ENCODE measurements at regions not wholly inside any gene's neighbourhood (a gene's known extent, or its start where the extent isn't known, plus 50 kb on each side); places are given as distances from the start of the nearest gene placed in this dataset.

DNA sequence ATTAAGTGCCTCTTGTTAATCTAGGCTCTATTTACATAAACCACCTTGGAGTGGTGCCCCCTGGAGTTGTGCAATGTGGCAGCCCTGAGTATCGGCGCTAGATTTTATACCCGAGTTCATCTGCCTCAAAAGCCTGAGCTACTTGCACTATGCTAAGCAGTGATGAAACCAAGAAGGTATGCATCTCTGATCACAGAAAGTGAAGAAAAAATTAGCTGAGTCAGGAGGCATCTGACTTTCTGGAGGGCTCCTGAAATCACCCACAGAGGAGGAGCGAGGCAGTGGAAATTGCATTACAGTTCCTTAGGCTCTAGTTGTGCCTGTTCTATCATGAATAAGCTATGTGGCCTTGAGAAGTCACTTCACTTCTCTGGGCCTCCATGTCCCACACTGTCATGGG lies 80.3 kb upstream of the PSMD7 start:
- Histone ChIP-seq H3K27me3 (ENCODE audit: insufficient read depth, low read length) (no peaks in the 10 kb centered on the region), H3K9me3 (ENCODE audit: control insufficient read depth in 1 of 2, low read length in 2 of 2) (no peaks in the 10 kb centered on the region), H3K4me1 (ENCODE audit: insufficient read depth, low read length) (no peaks in the 10 kb centered on the region), H3K27ac (ENCODE audit: low read depth, low read length) (no peak overlapping the region), H3K4me3 (ENCODE audit: low read length in 2 of 2) (no peak overlapping the region), H3K36me3 (ENCODE audit: insufficient read depth, low read length) (no peaks in the 10 kb centered on the region)
- Mint-ChIP-seq H3K36me3 (no peaks in the 10 kb centered on the region), H3K27me3 (peaks cover 5 to 10% of the 10 kb centered on the region in 2 donors), H3K4me3 (no peak overlapping the region), H3K4me1 (no peaks in the 10 kb centered on the region), H3K9me3 (no peaks in the 10 kb centered on the region), H3K27ac (no peak overlapping the region)
- ChIA-PET CTCF (ENCODE audit: partially characterized antibody) (no interaction called here), POLR2A (ENCODE audit: partially characterized antibody) (no interaction called here)
- intact Hi-C loops (cut with micrococcal nuclease), result no loop called here
- no peak for DNase-seq

DNA sequence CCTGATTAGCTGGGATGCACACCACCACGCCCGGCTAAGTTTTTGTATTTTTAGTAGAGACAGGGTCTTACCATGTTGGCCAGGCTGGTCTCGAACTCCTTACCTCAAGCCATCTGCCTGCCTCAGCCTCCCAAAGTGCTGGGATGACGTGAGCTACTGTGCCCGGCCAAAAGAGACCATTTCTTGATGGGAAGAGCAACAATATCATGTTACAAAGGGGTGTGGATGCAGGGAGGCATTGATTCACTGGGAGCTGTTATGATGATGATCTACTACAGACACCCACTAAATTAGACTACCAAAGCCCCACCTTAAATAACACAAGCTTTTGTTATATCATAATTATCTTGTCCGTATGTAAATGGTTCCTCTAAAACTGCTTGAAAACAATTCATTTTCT lies 81.4 kb upstream of the PSMD7 start:
- H3K4me1 Mint-ChIP-seq, result no peaks in the 10 kb centered on the region
- ChIA-PET CTCF (ENCODE audit: partially characterized antibody) (no interaction called here), POLR2A (ENCODE audit: partially characterized antibody) (no interaction called here)
- Histone ChIP-seq H3K27me3 (ENCODE audit: insufficient read depth, low read length) (no peaks in the 10 kb centered on the region), H3K36me3 (ENCODE audit: insufficient read depth, low read length) (no peaks in the 10 kb centered on the region), H3K4me3 (ENCODE audit: low read length in 2 of 2) (no peak overlapping the region), H3K4me1 (ENCODE audit: insufficient read depth, low read length) (no peaks in the 10 kb centered on the region), H3K9me3 (ENCODE audit: control insufficient read depth in 1 of 2, low read length in 2 of 2) (no peaks in the 10 kb centered on the region), H3K27ac (ENCODE audit: low read depth, low read length) (no peak overlapping the region)
- H3K9me3 Mint-ChIP-seq, result no peaks in the 10 kb centered on the region
- DNase-seq, result no peak
- peaks cover 5 to 10% of the 10 kb centered on the region in 2 donors for H3K27me3 Mint-ChIP-seq
- H3K36me3 Mint-ChIP-seq, result no peaks in the 10 kb centered on the region
- no peak overlapping the region for H3K4me3 Mint-ChIP-seq
- intact Hi-C loops (cut with micrococcal nuclease), result no loop called here
- H3K27ac Mint-ChIP-seq, result no peak overlapping the region

DNA sequence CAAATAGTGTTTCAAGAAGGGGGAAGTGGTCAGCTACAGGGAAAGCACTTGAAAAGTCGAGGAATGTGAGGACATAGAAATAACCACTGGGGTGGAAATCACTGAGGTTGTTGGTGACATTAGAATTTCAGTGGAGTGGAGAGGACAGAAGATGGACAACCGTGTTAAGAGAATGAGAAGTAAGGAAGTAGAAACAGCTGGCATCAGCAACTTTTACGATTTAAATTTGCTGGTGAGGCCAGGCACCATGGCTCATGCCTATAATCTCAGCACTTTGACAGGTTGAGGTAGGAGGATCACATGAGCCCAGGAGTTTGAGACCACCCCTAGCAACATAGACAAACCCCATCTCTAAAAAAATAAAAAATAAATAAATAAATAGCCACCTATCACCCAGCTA lies 83.2 kb upstream of the PSMD7 start:
- H3K4me3 ChIP-seq (ENCODE audit: low read length in 2 of 2), result no peak overlapping the region
- Mint-ChIP-seq H3K4me3 (no peak overlapping the region), H3K4me1 (no peaks in the 10 kb centered on the region), H3K36me3 (no peaks in the 10 kb centered on the region), H3K27me3 (peaks cover 6 to 10% of the 10 kb centered on the region in 2 donors), H3K9me3 (no peaks in the 10 kb centered on the region), H3K27ac (no peak overlapping the region)
- POLR2A ChIA-PET (ENCODE audit: partially characterized antibody), result no interaction called here
- CTCF ChIA-PET (ENCODE audit: partially characterized antibody), result no interaction called here
- intact Hi-C loops (cut with micrococcal nuclease), result no loop called here
- no peaks in the 10 kb centered on the region for H3K4me1 ChIP-seq (ENCODE audit: insufficient read depth, low read length)
- DNase-seq, result no peak
- no peak overlapping the region for H3K27ac ChIP-seq (ENCODE audit: low read depth, low read length)
- no peaks in the 10 kb centered on the region for H3K27me3 ChIP-seq (ENCODE audit: insufficient read depth, low read length)
- H3K36me3 ChIP-seq (ENCODE audit: insufficient read depth, low read length), result no peaks in the 10 kb centered on the region
- H3K9me3 ChIP-seq (ENCODE audit: control insufficient read depth in 1 of 2, low read length in 2 of 2), result no peaks in the 10 kb centered on the region

DNA sequence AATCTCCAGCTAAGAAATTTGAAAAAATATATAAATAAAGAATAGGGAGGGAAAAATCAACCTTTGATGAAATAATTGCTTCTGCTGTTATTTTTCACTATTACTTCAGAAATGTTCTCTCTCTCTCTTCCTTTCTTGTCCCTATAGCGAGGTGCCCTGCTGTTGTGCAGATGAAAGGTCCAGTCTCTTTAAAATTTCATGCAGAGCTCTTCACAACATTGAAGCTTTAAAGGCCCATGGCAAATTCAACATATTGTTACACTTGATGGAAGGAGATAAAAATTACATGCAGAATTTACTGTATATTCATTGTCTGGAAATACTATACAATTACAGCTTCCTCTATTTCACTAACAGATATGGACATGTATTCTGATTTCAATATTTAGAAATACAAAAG lies 86.4 kb upstream of the PSMD7 start:
- intact Hi-C loops (cut with micrococcal nuclease), result no loop called here
- Histone ChIP-seq H3K9me3 (ENCODE audit: control insufficient read depth in 1 of 2, low read length in 2 of 2) (no peaks in the 10 kb centered on the region), H3K27me3 (ENCODE audit: insufficient read depth, low read length) (no peaks in the 10 kb centered on the region), H3K4me3 (ENCODE audit: low read length in 2 of 2) (no peak overlapping the region), H3K27ac (ENCODE audit: low read depth, low read length) (no peak overlapping the region), H3K4me1 (ENCODE audit: insufficient read depth, low read length) (no peaks in the 10 kb centered on the region), H3K36me3 (ENCODE audit: insufficient read depth, low read length) (no peaks in the 10 kb centered on the region)
- Mint-ChIP-seq H3K27ac (no peak overlapping the region), H3K27me3 (peaks cover 6 to 10% of the 10 kb centered on the region in 2 donors), H3K9me3 (no peaks in the 10 kb centered on the region), H3K36me3 (no peaks in the 10 kb centered on the region), H3K4me1 (no peaks in the 10 kb centered on the region), H3K4me3 (no peak overlapping the region)
- POLR2A ChIA-PET (ENCODE audit: partially characterized antibody), result no interaction called here
- DNase-seq, result no peak
- CTCF ChIA-PET (ENCODE audit: partially characterized antibody), result no interaction called here

DNA sequence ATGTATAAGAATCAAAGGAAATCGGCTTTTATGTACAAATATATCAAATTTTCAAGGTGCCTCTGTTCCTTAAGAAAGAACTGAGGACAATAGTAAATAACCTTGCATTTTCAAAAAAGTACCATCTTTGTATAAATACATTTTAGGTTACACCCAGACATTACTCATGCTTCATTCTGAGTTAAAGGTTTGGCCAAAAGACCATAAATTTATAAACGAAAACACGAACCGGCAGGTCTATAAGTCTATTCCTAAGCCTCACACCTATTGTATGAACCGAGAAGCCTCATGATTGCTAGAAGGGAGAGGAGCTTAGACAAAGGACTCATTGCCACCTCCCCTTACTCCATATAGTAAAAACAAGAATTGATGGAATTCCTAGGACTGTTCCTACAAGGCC lies 94.6 kb upstream of the PSMD7 start:
- Mint-ChIP-seq H3K4me3 (no peak overlapping the region), H3K36me3 (no peaks in the 10 kb centered on the region), H3K27me3 (peaks cover 3 to 5% of the 10 kb centered on the region in 2 donors), H3K27ac (no peak overlapping the region), H3K4me1 (no peaks in the 10 kb centered on the region), H3K9me3 (peaks cover 0 to 5% (median 0%) of the 10 kb centered on the region in 8 donors)
- H3K36me3 ChIP-seq (ENCODE audit: insufficient read depth, low read length), result no peaks in the 10 kb centered on the region
- intact Hi-C loops (cut with micrococcal nuclease), result no loop called here
- H3K27ac ChIP-seq (ENCODE audit: low read depth, low read length), result no peak overlapping the region
- H3K27me3 ChIP-seq (ENCODE audit: insufficient read depth, low read length), result no peaks in the 10 kb centered on the region
- no peak for DNase-seq
- ChIA-PET CTCF (ENCODE audit: partially characterized antibody) (no interaction called here), POLR2A (ENCODE audit: partially characterized antibody) (no interaction called here)
- no peaks in the 10 kb centered on the region for H3K9me3 ChIP-seq (ENCODE audit: control insufficient read depth in 1 of 2, low read length in 2 of 2)
- no peaks in the 10 kb centered on the region for H3K4me1 ChIP-seq (ENCODE audit: insufficient read depth, low read length)
- no peak overlapping the region for H3K4me3 ChIP-seq (ENCODE audit: low read length in 2 of 2)

DNA sequence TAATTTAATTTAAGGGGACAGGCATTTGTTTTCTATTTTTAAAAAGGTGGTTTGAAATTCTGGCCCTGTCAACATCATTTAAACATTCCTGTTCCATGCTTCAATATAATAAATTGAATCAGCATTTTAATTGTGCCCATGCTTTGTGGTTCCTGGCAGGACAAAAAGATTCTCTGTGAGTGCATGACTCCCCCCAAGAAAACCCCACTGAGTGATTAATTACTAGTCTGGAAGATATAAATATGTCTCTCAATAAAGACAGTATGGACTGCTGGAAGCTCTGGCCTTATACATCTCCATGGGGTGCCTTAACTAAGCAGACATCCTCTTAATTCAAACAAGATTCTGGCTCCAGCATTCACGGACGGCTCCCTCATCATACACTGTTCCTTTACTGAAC lies 95.0 kb upstream of the PSMD7 start:
- Histone ChIP-seq H3K4me1 (ENCODE audit: insufficient read depth, low read length) (no peaks in the 10 kb centered on the region), H3K27ac (ENCODE audit: low read depth, low read length) (no peak overlapping the region), H3K36me3 (ENCODE audit: insufficient read depth, low read length) (no peaks in the 10 kb centered on the region), H3K27me3 (ENCODE audit: insufficient read depth, low read length) (no peaks in the 10 kb centered on the region), H3K4me3 (ENCODE audit: low read length in 2 of 2) (no peak overlapping the region), H3K9me3 (ENCODE audit: control insufficient read depth in 1 of 2, low read length in 2 of 2) (no peaks in the 10 kb centered on the region)
- H3K27me3 Mint-ChIP-seq, result peaks cover 3 to 5% of the 10 kb centered on the region in 2 donors
- intact Hi-C loops (cut with micrococcal nuclease), result no loop called here
- no peaks in the 10 kb centered on the region for H3K4me1 Mint-ChIP-seq
- H3K27ac Mint-ChIP-seq, result no peak overlapping the region
- CTCF ChIA-PET (ENCODE audit: partially characterized antibody), result no interaction called here
- H3K9me3 Mint-ChIP-seq, result peaks cover 0 to 5% (median 0%) of the 10 kb centered on the region in 8 donors
- no peak for DNase-seq
- no peaks in the 10 kb centered on the region for H3K36me3 Mint-ChIP-seq
- POLR2A ChIA-PET (ENCODE audit: partially characterized antibody), result no interaction called here
- H3K4me3 Mint-ChIP-seq, result no peak overlapping the region

DNA sequence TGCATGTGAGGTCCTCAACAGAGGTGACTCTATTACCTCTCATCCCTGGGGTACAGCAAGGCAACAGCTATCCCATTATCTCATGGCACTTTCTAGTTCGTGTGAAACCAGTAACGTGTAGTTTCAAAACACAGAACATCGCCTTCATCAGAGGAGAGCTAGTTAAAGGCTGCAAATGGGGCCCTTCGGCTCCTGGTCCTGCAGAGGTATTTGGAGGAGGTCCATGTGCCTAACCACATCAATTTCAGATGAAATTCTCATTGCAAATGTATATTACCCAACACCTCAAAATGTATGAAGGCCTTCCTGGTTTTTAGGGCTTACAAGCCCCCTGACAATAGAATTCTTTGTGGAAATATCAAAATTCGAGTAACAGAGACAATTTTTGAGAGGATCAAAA lies 95.7 kb upstream of the PSMD7 start:
- Mint-ChIP-seq H3K27me3 (peaks cover 3 to 5% of the 10 kb centered on the region in 2 donors), H3K4me3 (no peak overlapping the region), H3K4me1 (no peaks in the 10 kb centered on the region), H3K9me3 (peaks cover 0 to 5% (median 0%) of the 10 kb centered on the region in 8 donors), H3K27ac (no peak overlapping the region), H3K36me3 (no peaks in the 10 kb centered on the region)
- Histone ChIP-seq H3K9me3 (ENCODE audit: control insufficient read depth in 1 of 2, low read length in 2 of 2) (no peaks in the 10 kb centered on the region), H3K4me1 (ENCODE audit: insufficient read depth, low read length) (no peaks in the 10 kb centered on the region), H3K36me3 (ENCODE audit: insufficient read depth, low read length) (no peaks in the 10 kb centered on the region), H3K27ac (ENCODE audit: low read depth, low read length) (no peak overlapping the region), H3K27me3 (ENCODE audit: insufficient read depth, low read length) (no peaks in the 10 kb centered on the region), H3K4me3 (ENCODE audit: low read length in 2 of 2) (no peak overlapping the region)
- DNase-seq, result no peak
- ChIA-PET POLR2A (ENCODE audit: partially characterized antibody) (no interaction called here), CTCF (ENCODE audit: partially characterized antibody) (no interaction called here)
- intact Hi-C loops (cut with micrococcal nuclease), result no loop called here

DNA sequence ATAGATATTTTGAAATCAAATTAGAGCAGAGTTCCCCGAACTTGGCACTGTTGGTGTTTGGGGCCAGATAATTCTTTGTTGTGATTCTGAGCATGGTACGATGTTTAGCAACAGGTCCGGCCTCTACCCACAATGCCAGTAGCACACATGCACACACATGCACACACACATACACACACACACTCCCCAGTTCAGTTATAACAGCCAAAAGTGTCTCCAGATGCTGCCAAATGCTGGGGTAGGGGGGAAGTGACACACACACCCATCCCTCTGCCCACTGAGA lies 96.8 kb upstream of the PSMD7 start:
- no peaks in the 10 kb centered on the region for H3K36me3 Mint-ChIP-seq
- H3K27me3 Mint-ChIP-seq, result peaks cover 5 to 7% of the 10 kb centered on the region in 2 donors
- H3K9me3 Mint-ChIP-seq, result peaks cover 0 to 5% (median 0%) of the 10 kb centered on the region in 8 donors
- POLR2A ChIA-PET (ENCODE audit: partially characterized antibody), result no interaction called here
- Histone ChIP-seq H3K4me3 (ENCODE audit: low read length in 2 of 2) (no peak overlapping the region), H3K36me3 (ENCODE audit: insufficient read depth, low read length) (no peaks in the 10 kb centered on the region), H3K4me1 (ENCODE audit: insufficient read depth, low read length) (no peaks in the 10 kb centered on the region), H3K27me3 (ENCODE audit: insufficient read depth, low read length) (no peaks in the 10 kb centered on the region), H3K9me3 (ENCODE audit: control insufficient read depth in 1 of 2, low read length in 2 of 2) (no peaks in the 10 kb centered on the region), H3K27ac (ENCODE audit: low read depth, low read length) (no peak overlapping the region)
- no peaks in the 10 kb centered on the region for H3K4me1 Mint-ChIP-seq
- H3K4me3 Mint-ChIP-seq, result no peak overlapping the region
- intact Hi-C loops (cut with micrococcal nuclease), result no loop called here
- no peak overlapping the region for H3K27ac Mint-ChIP-seq
- DNase-seq, result no peak
- CTCF ChIA-PET (ENCODE audit: partially characterized antibody), result no interaction called here
